NCI-H2196 treated with DMSO at 0.1 percent for 48 hours (cell line): ENCODE measurements at regions not wholly inside any gene's neighbourhood (a gene's known extent, or its start where the extent isn't known, plus 50 kb on each side); places are given as distances from the start of the nearest gene placed in this dataset.
"Not testable (repeated sequence)": the region's sequence is repeated elsewhere in the genome, so short reads cannot be mapped to it uniquely, and the experiment has no call there.

Experiments used
- DNase-seq: peaks from one replicate; lab custom pipeline; 2025; ENCODE audit not compliant: unreplicated experiment; lab: John Stamatoyannopoulos, UW

DNA sequence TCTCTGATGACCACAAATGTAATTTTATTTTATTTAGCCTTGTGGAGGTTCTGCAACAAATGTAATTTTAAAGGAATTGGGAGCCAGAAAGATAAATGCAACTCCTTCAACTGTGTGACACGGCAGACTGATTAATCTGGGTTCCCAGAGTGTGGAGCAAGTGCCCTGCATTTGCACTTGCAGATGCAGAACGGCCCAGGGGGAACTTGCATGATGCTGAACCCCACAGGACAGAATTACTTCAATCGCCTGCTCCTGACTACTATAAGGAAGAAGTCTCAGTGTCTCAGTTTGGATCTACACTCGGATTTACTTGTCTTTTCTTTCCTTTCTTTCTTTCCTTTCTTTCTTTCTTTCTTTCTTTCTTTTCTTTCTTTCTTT lies 107.2 kb upstream of the ACBD5 start:
- not testable (repeated sequence) for DNase-seq

DNA sequence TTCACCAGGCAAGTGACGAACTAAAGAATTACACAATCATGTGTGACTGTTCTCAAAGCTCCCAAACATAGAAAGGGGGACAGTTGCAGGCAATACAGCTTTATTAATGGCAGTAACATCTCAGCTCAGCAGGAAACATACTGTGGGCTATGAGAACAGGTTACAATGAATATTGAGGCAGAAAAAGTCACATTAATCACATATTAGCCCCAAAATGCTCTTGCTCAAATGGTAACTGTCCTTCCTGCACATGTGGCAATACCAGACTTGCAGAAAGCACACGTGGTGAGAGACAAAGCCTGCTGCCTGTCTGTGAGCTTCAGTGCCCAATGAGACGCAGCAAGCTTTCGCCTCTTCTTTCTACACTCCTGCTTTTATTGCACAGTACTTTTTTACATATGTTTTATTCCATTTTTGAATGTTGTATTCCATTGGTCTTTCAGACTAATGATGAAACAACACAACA lies 104.9 kb upstream of the ACBD5 start:
- no peak for DNase-seq

DNA sequence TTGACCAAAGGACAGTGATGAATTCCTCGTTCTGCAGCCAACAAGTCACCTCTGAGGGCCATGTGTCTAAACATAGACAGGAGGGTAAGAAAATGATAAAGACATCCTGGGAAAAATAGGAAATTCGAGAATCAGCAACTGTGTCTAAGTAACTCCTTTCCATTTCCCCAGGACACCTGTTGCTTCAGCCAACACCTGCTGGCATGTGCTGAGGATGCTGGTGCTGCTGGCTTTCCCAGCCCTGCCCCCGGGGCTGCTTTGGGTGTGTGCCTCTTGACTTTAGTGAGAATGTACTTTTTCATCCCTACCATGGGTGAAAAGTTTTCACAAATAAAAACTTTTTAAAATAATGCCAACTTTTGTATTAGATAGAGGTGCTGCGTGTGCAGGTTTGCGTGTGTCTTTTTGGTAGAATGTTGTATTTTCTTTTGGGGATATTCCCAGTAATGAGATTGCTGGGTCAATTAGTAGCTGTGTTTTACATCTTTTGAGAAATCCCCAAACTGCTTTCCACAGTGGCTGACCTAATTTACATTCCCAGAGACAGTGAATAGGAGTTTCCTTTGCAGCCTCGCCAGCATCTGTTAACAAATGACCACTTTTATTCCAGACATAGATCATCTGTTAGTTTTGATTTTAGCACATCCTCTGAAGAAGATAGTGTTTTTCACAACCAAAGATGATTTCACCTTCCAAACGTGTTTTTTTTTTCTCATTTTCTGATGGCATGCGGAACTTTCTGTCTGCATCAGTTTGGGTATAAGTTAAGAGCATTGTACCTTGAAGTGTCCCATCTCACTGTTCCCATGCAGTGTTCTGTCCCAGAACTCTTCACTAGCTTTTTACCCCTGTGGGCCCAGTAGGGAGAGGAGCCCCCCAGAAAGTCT lies 104.2 kb upstream of the ACBD5 start:
- DNase-seq = no peak

DNA sequence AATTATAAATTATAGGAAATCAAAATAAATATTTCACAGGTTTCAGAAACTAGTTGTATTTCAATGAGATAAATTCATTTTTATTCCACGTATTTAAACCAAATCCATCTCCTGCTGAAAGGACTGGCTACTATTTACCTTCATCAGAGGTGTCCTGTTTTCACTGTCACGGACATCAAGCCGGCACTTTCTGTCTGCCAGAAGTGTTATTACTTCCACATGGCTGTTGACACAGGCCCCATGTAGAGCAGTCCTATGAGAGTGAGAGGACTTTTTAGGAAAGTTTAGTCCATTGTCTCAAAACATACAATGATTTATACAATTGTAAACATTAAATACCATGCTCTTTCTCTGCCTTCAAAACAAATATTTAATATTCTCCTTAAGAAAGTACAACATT lies 100.4 kb upstream of the ACBD5 start:
- DNase-seq = no peak

DNA sequence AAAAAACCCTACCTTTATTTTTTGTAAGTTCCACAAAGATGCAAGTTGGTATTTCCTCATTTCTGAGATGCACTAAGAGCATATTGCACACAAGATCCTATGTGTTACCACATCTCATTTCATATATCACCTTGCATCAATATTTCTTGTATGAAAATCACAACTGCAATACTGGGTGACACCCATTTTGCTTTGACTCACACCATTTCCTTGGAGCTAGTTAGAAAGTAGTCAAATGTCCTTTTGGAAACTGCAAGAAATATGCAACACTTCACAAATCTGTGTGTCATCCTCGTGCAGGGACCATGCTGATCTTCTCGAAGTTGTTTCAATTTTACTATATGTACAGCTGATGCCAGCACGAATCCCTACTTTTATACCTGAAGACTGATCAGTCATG lies 94.6 kb upstream of the ACBD5 start:
- not testable (repeated sequence) for DNase-seq

DNA sequence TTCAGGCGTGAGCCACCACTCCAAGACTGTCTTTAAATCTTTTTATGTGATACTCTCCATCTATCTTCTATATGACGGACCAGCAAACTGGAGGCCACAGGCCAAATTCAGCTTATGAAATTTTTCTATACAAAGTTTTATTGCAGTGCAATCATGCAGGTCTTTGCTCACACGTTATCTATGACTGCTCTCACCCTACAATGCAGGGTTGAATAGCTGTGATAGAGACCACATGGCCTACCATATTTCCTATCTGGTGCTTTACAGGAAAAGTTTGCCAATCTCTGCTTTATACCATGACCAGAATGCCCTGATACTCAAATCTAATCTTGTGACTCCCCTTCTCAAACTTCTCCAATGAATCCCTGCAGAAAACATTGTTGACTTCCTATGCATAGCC lies 89.5 kb upstream of the ACBD5 start:
- DNase-seq = no peak

DNA sequence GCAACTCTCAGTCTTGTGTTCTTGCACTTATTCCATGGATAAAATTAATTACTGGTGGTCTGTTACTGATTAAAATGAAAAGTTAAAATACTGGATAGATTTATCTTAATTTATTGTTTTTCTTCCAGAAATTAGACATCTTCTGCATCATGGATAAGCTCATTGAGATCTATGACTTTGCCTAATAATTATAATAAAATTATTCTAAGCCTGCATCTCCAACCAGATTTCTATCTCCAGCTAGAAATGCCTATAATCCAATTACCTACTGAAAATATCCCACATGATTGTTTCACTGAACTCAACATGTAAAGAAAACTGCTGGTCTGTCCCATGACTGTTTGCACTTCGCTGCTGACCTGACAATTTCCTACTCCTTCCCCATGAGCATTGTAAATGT lies 88.3 kb upstream of the ACBD5 start:
- no peak for DNase-seq

DNA sequence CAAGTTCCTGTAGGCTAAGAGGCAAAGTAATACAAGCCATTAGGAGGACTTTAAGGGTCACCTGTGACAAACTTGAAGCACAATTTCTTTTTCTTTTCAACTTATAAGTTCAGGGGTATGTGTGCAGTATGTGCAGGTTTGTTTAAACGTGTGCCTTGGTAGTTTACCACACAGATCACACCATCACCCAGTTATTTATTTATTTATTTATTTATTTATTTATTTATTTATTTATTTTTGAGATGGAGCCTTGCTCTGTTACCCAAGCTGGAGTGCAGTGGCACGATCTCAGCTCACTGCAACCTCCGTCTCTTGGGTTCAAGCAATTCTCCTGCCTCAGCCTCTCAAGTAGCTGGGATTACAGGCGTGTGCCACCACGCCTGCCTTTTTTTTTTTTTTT lies 86.2 kb upstream of the ACBD5 start:
- DNase-seq = not testable (repeated sequence)

DNA sequence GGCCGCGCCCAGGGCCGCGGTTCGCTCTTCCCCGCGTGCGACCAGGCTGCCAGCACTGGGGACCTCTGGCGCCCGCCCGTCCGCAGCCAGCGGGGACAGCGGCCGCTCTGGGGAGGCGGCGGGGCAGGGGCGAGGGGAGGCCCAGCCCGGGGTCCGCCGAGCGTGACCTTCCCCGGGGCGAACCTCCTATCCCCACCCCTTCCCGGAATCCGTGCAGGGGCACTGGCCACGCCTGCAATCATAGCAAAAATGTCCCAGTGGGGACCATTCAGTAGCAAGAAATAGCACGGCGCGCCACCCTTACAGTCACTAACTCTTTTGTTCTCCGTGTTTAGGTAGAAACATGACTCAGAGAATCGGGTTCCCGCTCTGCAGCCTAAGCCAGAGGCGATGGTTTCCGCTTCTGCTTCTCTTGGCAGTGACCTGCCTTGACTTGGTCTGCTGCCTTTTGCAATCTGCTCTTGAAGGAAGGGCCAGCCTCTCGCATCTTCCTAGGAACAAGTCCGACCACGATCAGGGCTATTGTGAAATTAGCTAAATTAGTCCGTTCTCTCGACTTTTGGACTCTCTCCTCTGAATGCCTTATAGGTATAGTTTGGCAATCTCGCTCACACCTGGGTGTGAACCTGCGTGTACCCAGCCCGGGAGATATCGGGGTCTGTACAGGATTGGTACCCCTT lies 79.3 kb upstream of the ACBD5 start:
- no peak for DNase-seq

DNA sequence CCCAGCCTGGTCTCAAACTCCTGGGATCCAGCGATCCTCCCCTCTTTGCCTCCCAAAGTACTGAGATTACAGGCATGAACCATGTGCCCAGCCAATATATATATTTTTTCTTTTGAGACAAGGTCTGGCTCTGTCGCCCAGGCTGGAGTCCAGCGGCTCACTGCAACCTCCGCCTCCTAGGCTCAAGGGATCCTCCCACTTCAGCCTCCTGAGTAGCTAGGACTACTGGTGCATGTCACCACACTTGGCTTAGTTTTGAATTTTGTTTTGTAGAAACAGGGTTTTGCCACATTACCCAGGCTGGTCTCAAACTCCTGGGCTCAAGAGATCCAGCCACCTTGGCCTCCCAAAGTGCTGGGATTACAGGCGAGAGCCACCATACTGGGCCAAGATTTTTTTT lies 78.5 kb upstream of the ACBD5 start:
- DNase-seq = not testable (repeated sequence)

DNA sequence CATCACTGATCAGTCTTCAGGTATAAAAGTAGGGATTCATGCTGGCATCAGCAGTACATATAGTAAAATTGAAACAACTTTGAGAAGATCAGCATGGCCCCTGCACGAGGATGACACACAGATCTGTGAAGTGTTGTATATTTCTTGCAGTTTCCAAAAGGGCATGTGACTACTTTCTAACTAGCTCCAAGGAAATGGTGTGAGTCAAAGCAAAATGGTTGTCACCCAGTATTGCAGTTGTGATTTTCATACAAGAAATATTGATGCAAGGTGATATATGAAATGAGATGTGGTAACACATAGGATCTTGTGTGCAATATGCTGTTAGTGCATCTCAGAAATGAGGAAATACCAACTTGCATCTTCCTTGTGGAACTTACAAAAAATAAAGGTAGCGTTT lies 74.5 kb upstream of the ACBD5 start:
- DNase-seq = not testable (repeated sequence)

DNA sequence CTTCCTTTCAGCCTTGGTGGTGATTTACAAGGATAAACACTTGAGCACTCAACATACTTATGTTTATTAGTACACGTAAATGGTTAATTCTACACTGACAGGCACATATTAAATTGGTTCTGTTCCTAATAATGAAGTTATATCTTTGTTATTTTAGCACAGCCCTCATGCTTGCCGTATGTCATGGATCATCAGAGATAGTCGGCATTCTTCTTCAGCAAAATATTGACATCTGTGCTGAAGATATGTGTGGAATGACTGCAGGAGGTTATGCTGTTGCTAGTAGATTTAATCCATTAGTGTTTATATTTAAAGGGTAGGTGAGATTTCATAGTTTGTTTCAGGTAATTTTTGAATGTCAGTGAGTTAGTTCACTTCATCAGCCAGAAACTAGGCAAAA lies 73.0 kb upstream of the ACBD5 start:
- DNase-seq = not testable (repeated sequence)

DNA sequence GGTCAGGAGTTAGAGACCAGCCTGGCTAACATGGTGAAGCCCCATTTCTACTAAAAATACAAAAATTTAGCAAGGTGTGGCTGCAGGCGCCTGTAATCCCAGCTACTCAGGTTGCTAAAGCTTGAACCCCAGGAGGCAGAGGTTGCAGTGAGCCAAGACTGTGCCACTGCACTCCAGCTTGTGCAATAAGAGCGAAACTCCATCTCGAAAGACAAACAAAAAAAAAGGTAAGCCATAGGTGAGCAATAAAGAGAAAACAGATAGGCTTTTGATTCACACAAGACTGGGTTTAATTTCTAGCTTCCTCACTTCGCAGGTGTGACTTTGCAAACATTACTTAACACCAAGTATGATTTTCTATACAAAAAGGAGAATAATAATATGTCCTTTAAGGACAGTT lies 72.3 kb upstream of the ACBD5 start:
- no peak for DNase-seq

DNA sequence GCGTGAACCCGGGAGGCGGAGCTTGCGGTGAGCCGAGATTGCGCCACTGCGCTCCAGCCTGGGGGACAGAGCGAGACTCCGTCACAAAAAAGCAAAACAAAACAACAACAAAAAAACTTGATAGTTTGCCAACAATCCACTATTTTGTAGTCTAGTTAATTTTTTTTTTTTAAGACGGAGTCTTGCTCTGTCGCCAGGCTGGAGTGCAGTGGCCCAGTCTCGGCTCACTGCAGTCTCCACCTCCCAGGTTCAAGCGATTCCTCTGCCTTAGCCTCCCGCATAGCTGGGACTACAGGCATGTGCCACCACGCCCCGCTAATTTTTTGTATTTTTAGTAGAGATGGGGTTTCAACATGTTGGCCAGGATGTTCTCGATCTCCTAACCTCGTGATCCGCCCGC lies 71.2 kb upstream of the ACBD5 start:
- not testable (repeated sequence) for DNase-seq

DNA sequence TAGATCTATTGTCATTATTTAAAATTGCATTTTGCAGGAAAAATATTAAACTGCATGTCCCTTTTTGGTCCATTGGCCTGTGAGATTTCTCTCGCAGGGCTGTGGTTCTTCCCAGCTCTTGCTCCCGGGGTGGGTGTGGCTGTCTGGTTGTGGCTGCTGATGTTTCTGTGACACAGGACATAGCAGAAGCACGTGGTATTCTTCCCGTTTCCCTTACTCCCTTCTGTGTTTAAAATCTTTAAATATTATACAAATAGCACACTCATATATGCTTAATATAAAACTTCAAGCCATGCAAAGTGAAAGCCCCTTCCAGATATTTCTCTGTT lies 57.9 kb upstream of the ACBD5 start:
- DNase-seq = not testable (repeated sequence)

DNA sequence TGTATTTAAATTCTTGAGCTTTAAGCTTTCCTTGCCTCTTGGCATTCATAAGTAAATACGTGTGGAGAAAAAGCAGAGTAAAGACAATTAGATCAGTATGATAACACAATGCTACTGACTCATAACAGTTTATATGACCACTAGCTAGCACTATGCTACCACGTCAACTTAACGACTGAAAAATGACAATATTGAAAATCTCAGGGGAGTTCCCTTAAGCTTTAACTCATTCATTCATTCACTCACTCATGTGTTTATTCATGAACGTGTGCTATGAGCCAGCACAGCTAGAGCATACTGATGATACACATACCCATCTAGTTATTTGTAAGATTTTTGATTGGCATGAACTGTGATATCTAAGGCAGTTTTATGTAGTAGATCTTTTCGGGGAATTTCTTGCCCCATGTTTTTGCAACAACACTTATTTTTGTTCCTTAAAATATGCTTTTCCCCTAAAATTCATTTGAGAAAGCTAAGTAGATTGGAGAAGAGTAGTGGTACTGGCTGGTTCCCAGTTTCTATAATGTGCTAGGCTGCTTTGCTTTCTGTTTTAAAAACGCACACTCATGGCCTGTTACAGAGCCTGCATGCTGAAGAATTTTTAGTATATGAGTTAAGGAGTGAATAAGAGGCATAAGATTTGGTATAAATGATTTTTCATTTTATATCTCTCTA lies 57.4 kb upstream of the ACBD5 start:
- DNase-seq = no peak

DNA sequence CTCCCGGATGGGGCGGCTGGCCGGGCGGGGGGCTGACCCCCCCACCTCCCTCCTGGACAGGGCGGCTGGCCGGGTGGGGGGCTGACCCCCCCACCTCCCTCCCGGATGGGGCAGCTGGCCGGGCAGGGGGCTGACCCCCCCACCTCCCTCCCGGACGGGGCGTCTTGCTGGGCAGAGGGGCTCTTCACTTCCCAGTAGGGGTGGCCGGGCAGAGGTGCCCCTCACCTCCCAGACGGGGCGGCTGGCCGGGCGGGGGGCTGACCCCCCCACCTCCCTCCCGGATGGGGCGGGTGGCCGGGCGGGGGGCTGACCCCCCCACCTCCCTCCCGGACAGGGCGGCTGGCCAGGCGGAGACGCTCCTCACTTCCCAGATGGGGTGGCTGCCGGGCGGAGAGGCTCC lies 55.7 kb upstream of the ACBD5 start:
- not testable (repeated sequence) for DNase-seq

DNA sequence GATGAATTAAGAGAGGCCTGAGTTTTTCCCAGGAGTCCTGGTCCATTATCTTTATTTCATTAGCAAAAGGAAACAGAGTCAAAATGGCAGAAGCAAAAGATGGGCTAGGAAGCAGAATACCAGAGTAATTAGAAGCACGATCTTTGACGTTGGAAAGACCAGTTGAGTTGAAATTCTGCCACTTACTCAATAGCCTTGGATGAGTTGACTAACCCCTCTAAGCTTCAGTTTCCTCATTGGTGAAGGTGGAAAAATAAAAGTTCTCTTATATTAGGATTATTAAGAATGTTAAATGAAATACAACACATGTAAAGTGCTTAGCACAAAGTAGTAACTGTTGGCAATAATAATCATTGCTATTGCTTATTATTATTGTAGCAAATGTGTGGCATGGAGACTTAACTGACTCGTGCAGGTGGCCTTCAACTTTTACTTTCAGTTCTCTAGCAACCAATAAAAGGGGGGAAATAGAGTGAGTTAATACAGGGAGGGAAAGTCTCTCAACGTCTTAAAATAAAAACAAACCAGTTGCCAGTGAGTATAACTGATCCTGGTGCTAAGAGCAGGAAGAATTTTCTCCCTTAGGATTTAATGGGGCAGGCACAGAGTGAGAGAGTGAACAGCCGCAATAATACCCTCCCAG lies 50.8 kb upstream of the ACBD5 start:
- DNase-seq = not testable (repeated sequence)
